ENCODE measurements at regions not wholly inside any gene's neighbourhood (a gene's known extent, or its start where the extent isn't known, plus 50 kb on each side); places are given as distances from the start of the nearest gene placed in this dataset.

DNA sequence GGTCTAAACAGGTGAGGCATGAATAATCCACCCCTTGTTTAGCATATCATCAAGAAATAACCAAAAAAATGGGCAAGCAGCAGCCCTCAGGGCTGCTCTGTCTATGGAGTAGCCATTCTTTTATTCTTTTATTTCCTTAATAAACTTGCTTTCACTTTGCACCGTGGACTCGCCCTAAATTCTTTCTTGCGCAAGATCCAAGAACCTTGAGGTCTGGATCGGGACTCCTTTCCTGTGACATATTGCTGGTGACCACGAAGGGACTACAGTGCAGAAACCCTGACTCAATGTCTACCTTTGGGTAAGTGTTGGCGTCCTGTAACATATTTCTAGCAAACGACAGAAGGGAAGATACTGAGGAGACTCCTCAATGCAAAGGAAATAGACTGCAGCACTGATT, 1099.2 kb downstream of the FAM181B start:
- TF ChIP-seq POLR2A (IDR thresholded peaks at IDR 0.05): no peak
- TF ChIP-seq, protein P1, sequence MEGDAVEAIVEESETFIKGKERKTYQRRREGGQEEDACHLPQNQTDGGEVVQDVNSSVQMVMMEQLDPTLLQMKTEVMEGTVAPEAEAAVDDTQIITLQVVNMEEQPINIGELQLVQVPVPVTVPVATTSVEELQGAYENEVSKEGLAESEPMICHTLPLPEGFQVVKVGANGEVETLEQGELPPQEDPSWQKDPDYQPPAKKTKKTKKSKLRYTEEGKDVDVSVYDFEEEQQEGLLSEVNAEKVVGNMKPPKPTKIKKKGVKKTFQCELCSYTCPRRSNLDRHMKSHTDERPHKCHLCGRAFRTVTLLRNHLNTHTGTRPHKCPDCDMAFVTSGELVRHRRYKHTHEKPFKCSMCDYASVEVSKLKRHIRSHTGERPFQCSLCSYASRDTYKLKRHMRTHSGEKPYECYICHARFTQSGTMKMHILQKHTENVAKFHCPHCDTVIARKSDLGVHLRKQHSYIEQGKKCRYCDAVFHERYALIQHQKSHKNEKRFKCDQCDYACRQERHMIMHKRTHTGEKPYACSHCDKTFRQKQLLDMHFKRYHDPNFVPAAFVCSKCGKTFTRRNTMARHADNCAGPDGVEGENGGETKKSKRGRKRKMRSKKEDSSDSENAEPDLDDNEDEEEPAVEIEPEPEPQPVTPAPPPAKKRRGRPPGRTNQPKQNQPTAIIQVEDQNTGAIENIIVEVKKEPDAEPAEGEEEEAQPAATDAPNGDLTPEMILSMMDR (IDR thresholded peaks at IDR 0.05): no peak

Measured in Peyer's patch (tissue), 4 donors.